ENCODE measurements at regions not wholly inside any gene's neighbourhood (a gene's known extent, or its start where the extent isn't known, plus 50 kb on each side); places are given as distances from the start of the nearest gene placed in this dataset.

DNA sequence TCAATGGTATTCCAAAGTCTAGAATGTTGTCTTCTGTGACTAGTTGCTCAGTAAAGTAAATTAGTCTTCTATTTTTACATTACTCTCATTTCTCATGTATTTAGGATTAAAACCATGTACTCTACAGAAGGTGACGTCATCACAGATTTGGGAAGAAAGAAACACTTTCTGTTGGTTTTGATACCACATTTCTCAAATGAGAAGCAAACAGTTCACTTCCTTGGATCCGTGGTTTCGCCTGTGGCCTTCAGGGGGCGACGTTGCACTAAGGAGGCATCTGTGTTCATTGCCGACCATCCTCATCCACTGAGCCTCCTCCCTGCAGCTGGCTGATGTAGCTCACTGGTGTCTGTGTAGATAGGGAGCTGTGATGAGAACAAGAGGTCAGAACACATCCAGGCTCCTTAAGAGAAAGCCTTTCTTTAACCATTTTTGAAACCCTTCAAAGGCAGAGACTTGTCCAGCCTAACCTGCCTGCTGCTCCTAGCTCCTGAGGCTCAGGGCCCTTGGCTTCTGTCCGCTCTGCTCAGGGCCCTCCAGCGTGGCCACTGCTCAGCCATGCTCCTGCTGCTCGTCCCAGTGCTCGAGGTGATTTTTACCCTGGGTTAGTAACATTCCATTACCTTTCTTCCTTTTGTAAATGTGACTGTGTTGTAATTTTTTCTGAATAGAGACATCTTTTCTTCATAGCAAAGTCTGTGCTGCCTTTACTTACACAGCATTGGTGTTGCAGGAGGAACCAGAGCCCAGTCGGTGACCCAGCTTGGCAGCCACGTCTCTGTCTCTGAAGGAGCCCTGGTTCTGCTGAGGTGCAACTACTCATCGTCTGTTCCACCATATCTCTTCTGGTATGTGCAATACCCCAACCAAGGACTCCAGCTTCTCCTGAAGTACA is 220.6 kb upstream of the OR4E1 start:
- no peak overlapping the region for H3K4me3 ChIP-seq
- no peaks in the 10 kb centered on the region for H3K36me3 ChIP-seq
- ATAC-seq (no peak), DNase-seq (no peak)
- in situ Hi-C loops (cut with MboI; ENCODE audit: low sequenced_read_pairs in 4 of 4): no loop called here
- H3K27me3 ChIP-seq: no peaks in the 10 kb centered on the region
- H3K9me3 ChIP-seq: no peaks in the 10 kb centered on the region
- no peaks in the 10 kb centered on the region for H3K4me1 ChIP-seq
- no peak overlapping the region for H3K27ac ChIP-seq
- TF ChIP-seq POLR2A (IDR thresholded peaks at IDR 0.05): no peak
- TF ChIP-seq, protein P1, sequence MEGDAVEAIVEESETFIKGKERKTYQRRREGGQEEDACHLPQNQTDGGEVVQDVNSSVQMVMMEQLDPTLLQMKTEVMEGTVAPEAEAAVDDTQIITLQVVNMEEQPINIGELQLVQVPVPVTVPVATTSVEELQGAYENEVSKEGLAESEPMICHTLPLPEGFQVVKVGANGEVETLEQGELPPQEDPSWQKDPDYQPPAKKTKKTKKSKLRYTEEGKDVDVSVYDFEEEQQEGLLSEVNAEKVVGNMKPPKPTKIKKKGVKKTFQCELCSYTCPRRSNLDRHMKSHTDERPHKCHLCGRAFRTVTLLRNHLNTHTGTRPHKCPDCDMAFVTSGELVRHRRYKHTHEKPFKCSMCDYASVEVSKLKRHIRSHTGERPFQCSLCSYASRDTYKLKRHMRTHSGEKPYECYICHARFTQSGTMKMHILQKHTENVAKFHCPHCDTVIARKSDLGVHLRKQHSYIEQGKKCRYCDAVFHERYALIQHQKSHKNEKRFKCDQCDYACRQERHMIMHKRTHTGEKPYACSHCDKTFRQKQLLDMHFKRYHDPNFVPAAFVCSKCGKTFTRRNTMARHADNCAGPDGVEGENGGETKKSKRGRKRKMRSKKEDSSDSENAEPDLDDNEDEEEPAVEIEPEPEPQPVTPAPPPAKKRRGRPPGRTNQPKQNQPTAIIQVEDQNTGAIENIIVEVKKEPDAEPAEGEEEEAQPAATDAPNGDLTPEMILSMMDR (IDR thresholded peaks at IDR 0.05 in 4 of 5, conservative IDR thresholded peaks at IDR 0.05 in 1 of 5): no peak
- intact Hi-C loops (cut with DNase I; ENCODE audit: low total_unique reads): no loop called here

DNA sequence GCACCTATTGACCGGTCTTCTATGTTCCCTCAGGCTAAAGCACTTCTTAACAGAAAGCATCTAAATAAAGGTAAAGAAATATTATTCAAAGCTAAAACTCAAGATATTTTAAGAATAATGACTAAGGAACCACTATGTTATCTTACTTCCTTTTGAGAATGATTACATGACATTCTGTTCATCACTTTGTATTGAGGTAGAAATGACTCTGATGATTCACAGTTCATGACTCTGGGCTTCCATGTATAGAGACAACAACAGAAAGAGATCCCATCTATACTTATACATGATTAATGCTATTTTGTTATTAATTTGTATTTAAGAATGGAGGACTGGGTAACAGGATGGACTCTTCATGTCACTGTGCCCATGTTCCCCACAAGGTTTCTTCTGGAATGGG is 218.3 kb upstream of the OR4E1 start:
- Histone ChIP-seq H3K27ac (no peak overlapping the region), H3K4me3 (no peak overlapping the region), H3K4me1 (no peaks in the 10 kb centered on the region), H3K9me3 (no peaks in the 10 kb centered on the region), H3K36me3 (no peaks in the 10 kb centered on the region), H3K27me3 (no peaks in the 10 kb centered on the region)
- in situ Hi-C loops (cut with MboI; ENCODE audit: low sequenced_read_pairs in 4 of 4) (no loop called here), intact Hi-C loops (cut with DNase I; ENCODE audit: low total_unique reads) (no loop called here)
- ATAC-seq (no peak), DNase-seq (no peak)
- TF ChIP-seq POLR2A (IDR thresholded peaks at IDR 0.05): no peak
- TF ChIP-seq, protein P1 (IDR thresholded peaks at IDR 0.05 in 4 of 5, conservative IDR thresholded peaks at IDR 0.05 in 1 of 5): no peak

DNA sequence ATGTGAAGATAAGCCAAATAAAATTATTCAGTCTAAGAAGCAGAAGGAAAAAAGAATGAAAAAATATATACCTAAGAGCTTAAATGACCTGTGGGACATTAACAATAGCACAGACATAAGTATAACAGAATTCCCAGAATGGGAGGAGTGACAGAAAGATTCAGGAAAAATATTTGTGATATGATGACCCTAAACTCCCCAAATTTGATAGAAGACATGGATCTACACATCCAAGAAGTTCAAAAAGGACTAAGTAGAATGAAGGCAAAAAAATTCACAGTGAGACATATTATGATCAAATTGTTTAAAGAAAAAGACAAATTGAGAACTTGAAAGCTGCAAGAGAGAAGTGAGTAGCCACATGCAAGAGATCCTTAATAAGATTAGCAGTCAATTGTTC is 211.4 kb upstream of the OR4E1 start:
- TF ChIP-seq, protein P1 (IDR thresholded peaks at IDR 0.05 in 4 of 5, conservative IDR thresholded peaks at IDR 0.05 in 1 of 5): no peak
- no peak for TF ChIP-seq POLR2A (IDR thresholded peaks at IDR 0.05)
- intact Hi-C loops (cut with DNase I; ENCODE audit: low total_unique reads) (no loop called here), in situ Hi-C loops (cut with MboI; ENCODE audit: low sequenced_read_pairs in 4 of 4) (no loop called here)
- no peak overlapping the region for H3K27ac ChIP-seq
- DNase-seq: no peak
- H3K27me3 ChIP-seq: no peaks in the 10 kb centered on the region
- no peak for ATAC-seq
- H3K4me1 ChIP-seq: no peaks in the 10 kb centered on the region
- H3K36me3 ChIP-seq: no peaks in the 10 kb centered on the region
- H3K4me3 ChIP-seq: no peak overlapping the region
- H3K9me3 ChIP-seq: no peaks in the 10 kb centered on the region

DNA sequence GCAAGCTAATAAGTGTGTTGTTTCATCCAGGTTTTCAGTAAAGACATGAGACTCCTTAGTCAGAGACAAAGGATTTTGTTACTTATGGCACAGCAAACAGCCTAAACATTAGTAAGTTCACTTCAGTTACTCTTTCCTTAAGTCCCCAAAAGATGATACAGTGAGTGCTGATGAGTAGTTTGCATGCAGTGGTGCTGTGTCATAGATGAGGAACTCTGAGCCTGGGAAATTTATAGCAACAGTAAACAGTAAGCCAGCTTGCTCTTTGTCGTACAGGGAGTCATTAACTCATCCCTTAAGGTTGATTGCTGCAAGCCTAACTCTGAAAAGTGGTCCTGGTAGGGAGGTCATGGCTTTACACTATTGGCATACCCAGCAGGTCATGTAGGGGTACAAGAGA is 208.6 kb upstream of the OR4E1 start:
- Histone ChIP-seq H3K27ac (no peak overlapping the region), H3K9me3 (no peaks in the 10 kb centered on the region), H3K4me3 (no peak overlapping the region), H3K36me3 (no peaks in the 10 kb centered on the region), H3K4me1 (no peaks in the 10 kb centered on the region), H3K27me3 (no peaks in the 10 kb centered on the region)
- in situ Hi-C loops (cut with MboI; ENCODE audit: low sequenced_read_pairs in 4 of 4) (no loop called here), intact Hi-C loops (cut with DNase I; ENCODE audit: low total_unique reads) (no loop called here)
- ATAC-seq (no peak), DNase-seq (no peak)
- TF ChIP-seq POLR2A (IDR thresholded peaks at IDR 0.05): no peak
- TF ChIP-seq, protein P1 (IDR thresholded peaks at IDR 0.05 in 4 of 5, conservative IDR thresholded peaks at IDR 0.05 in 1 of 5): no peak
